ENCODE measurements at regions not wholly inside any gene's neighbourhood (a gene's known extent, or its start where the extent isn't known, plus 50 kb on each side); places are given as distances from the start of the nearest gene placed in this dataset.

DNA sequence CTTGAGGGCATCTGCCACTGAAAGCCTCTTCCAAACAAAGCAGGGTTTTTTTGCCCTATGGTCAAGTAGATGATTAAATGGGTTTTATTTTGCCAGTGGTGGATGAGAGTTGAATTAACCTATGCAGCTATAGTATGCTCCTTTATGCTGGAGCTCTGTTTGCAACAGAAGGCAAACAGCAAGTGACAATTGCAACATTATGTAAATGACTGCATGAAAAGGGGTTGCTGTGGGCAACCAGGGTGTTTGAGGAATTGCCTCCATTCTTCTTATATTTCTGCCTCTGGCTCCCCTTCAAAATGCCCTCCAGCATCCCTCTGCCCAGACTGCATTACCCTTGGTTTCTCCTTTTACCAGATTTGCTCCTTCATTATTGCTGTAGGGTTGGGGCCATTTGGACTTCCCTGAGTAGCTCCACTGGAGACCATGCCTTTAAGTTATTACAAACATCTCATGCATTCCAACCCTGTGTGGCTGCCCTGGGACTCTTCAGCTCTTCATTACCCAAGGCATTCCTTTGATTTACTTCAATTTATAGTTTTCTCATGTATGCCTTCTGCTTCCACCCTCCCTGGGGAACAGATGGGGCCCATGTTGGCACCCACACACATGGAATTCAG, 398.4 kb downstream of the PRDM2 start:
- Mint-ChIP-seq H3K27ac (no peak overlapping the region), H3K4me3 (no peak overlapping the region), H3K9me3 (ENCODE audit: insufficient read depth) (no peaks in the 10 kb centered on the region), H3K27me3 (peaks cover 10% of the 10 kb centered on the region), H3K4me1 (no peaks in the 10 kb centered on the region)
- Histone ChIP-seq H4K20me1 (ENCODE audit: control insufficient read depth, insufficient read depth, low read length, poor library complexity, severe bottlenecking) (no peaks in the 10 kb centered on the region), H3K9me3 (ENCODE audit: control extremely low read depth in 1 of 3, control insufficient read depth in 2 of 3, insufficient read depth in 1 of 3, low read length in 2 of 3) (no peaks in the 10 kb centered on the region), H2AFZ (ENCODE audit: insufficient read depth, low read depth, low read length, poor library complexity, severe bottlenecking) (no peak overlapping the region), H3K36me3 (replicated peaks in 1 of 2; ENCODE audit: control extremely low read depth in 1 of 2, control insufficient read depth in 1 of 2, extremely low read depth in 1 of 2, insufficient read depth in 2 of 2, low read length in 1 of 2) (no peaks in the 10 kb centered on the region), H3K4me3 (ENCODE audit: control extremely low read depth in 1 of 5, extremely low read depth in 1 of 5, insufficient read depth in 1 of 5, low read depth in 2 of 5, low read length in 4 of 5) (no peak overlapping the region), H3K27me3 (replicated peaks in 1 of 4; ENCODE audit: control extremely low read depth in 1 of 4, control insufficient read depth in 3 of 4, insufficient read depth in 4 of 4, low read length in 3 of 4) (peaks cover 0 to 3% (median 0%) of the 10 kb centered on the region in 4 experiments), H3K4me2 (replicated peaks; ENCODE audit: low read depth, low read length, poor library complexity, severe bottlenecking) (no peak overlapping the region), H3K79me2 (ENCODE audit: control insufficient read depth, insufficient read depth, low read length) (no peaks in the 10 kb centered on the region), H3K4me1 (ENCODE audit: control insufficient read depth in 2 of 2, insufficient read depth in 2 of 2, low read length in 2 of 2) (no peaks in the 10 kb centered on the region), H3K9ac (ENCODE audit: low read length) (no peak overlapping the region), H3K27ac (ENCODE audit: low read length in 2 of 2) (no peak overlapping the region)
- no peak for TF ChIP-seq EZH2 (IDR thresholded peaks at IDR 0.05; ENCODE audit: borderline replicate concordance, insufficient read depth, low read depth, low read length, poor library complexity, severe bottlenecking)
- TF ChIP-seq, protein P1, sequence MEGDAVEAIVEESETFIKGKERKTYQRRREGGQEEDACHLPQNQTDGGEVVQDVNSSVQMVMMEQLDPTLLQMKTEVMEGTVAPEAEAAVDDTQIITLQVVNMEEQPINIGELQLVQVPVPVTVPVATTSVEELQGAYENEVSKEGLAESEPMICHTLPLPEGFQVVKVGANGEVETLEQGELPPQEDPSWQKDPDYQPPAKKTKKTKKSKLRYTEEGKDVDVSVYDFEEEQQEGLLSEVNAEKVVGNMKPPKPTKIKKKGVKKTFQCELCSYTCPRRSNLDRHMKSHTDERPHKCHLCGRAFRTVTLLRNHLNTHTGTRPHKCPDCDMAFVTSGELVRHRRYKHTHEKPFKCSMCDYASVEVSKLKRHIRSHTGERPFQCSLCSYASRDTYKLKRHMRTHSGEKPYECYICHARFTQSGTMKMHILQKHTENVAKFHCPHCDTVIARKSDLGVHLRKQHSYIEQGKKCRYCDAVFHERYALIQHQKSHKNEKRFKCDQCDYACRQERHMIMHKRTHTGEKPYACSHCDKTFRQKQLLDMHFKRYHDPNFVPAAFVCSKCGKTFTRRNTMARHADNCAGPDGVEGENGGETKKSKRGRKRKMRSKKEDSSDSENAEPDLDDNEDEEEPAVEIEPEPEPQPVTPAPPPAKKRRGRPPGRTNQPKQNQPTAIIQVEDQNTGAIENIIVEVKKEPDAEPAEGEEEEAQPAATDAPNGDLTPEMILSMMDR (IDR thresholded peaks at IDR 0.05), result no peak
- intact Hi-C loops (cut with micrococcal nuclease), result no loop called here
- DNase-seq (no peak), ATAC-seq (ENCODE audit: low read depth) (no peak)
- POLR2A ChIA-PET, result no interaction called here
- CTCF ChIA-PET, result no interaction called here

GRCh38 chr1:14100444-14100843, 400.5 kb downstream of the PRDM2 start:
- H3K4me1 Mint-ChIP-seq, result no peaks in the 10 kb centered on the region
- CTCF ChIA-PET, result no interaction called here

More at GRCh38 chr1:14100444-14100843, 400.5 kb downstream of the PRDM2 start:
- ATAC-seq (ENCODE audit: low read depth) (no peak), DNase-seq (no peak)
- no peak overlapping the region for H3K4me3 ChIP-seq (ENCODE audit: control extremely low read depth in 1 of 5, extremely low read depth in 1 of 5, insufficient read depth in 1 of 5, low read depth in 2 of 5, low read length in 4 of 5)
- no peak overlapping the region for H3K4me2 ChIP-seq (replicated peaks; ENCODE audit: low read depth, low read length, poor library complexity, severe bottlenecking)
- H3K79me2 ChIP-seq (ENCODE audit: control insufficient read depth, insufficient read depth, low read length), result no peaks in the 10 kb centered on the region
- H3K4me1 ChIP-seq (ENCODE audit: control insufficient read depth in 2 of 2, insufficient read depth in 2 of 2, low read length in 2 of 2), result no peaks in the 10 kb centered on the region
- 90% methylated on average over 1 of the region's 1 CpG for WGBS (ENCODE audit: insufficient coverage)
- POLR2A ChIA-PET, result no interaction called here
- no peak overlapping the region for H3K27ac ChIP-seq (ENCODE audit: low read length in 2 of 2)
- Mint-ChIP-seq H3K9me3 (ENCODE audit: insufficient read depth) (peaks cover 3% of the 10 kb centered on the region), H3K27me3 (peaks cover 12% of the 10 kb centered on the region), H3K4me3 (no peak overlapping the region), H3K27ac (no peak overlapping the region)
- H3K9me3 ChIP-seq (ENCODE audit: control extremely low read depth in 1 of 3, control insufficient read depth in 2 of 3, insufficient read depth in 1 of 3, low read length in 2 of 3), result no peaks in the 10 kb centered on the region
- TF ChIP-seq EZH2 (IDR thresholded peaks at IDR 0.05; ENCODE audit: borderline replicate concordance, insufficient read depth, low read depth, low read length, poor library complexity, severe bottlenecking), result no peak
- TF ChIP-seq, protein P1 (IDR thresholded peaks at IDR 0.05), result no peak
- H4K20me1 ChIP-seq (ENCODE audit: control insufficient read depth, insufficient read depth, low read length, poor library complexity, severe bottlenecking), result no peaks in the 10 kb centered on the region
- H2AFZ ChIP-seq (ENCODE audit: insufficient read depth, low read depth, low read length, poor library complexity, severe bottlenecking), result no peak overlapping the region
- no peaks in the 10 kb centered on the region for H3K36me3 ChIP-seq (replicated peaks in 1 of 2; ENCODE audit: control extremely low read depth in 1 of 2, control insufficient read depth in 1 of 2, extremely low read depth in 1 of 2, insufficient read depth in 2 of 2, low read length in 1 of 2)
- H3K27me3 ChIP-seq (replicated peaks in 1 of 4; ENCODE audit: control extremely low read depth in 1 of 4, control insufficient read depth in 3 of 4, insufficient read depth in 4 of 4, low read length in 3 of 4), result no peaks in the 10 kb centered on the region
- no peak overlapping the region for H3K9ac ChIP-seq (ENCODE audit: low read length)
- intact Hi-C loops (cut with micrococcal nuclease), result no loop called here

Data from B cell (primary cell).